ENCODE measurements at regions not wholly inside any gene's neighbourhood (a gene's known extent, or its start where the extent isn't known, plus 50 kb on each side); places are given as distances from the start of the nearest gene placed in this dataset.

- no peaks in the 10 kb centered on the region for H4K20me1 ChIP-seq (ENCODE audit: insufficient read depth, low read length)
- no peak for ATAC-seq
- no peak overlapping the region for H3K4me3 ChIP-seq (replicated peaks in 1 of 3; ENCODE audit: insufficient read depth in 1 of 3, low read depth in 2 of 3, low read length in 3 of 3)
- no TSS peak for BruUV-seq (replicated peaks)
- intact Hi-C loops (cut with micrococcal nuclease; ENCODE audit: unreplicated experiment) (no loop called here), in situ Hi-C loops (cut with HindIII; ENCODE audit: extremely low pct_ligation_motif_present, low pct_unique_long_range_greater_than_20kb) (no loop called here)
- H3K27ac ChIP-seq (ENCODE audit: extremely low read length, insufficient read depth, low read length): no peak overlapping the region
- H3K9me3 ChIP-seq (ENCODE audit: low read length): no peaks in the 10 kb centered on the region
- no peak overlapping the region for H2AFZ ChIP-seq (ENCODE audit: low read length)
- H3K9ac ChIP-seq (ENCODE audit: insufficient read depth, low read depth, low read length): no peak overlapping the region
- no peak overlapping the region for H3K4me2 ChIP-seq (ENCODE audit: low read depth, low read length)
- no peak for FAIRE-seq
- no peaks in the 10 kb centered on the region for H3K36me3 ChIP-seq (replicated peaks in 1 of 2; ENCODE audit: control insufficient read depth in 1 of 2, insufficient read depth in 2 of 2, low read length in 2 of 2)
- TF ChIP-seq SMAD1 (CRISPR knock-in tag; IDR thresholded peaks at IDR 0.05; ENCODE audit: borderline replicate concordance, low read depth) (no peak), ZNF546 (CRISPR knock-in tag; conservative IDR thresholded peaks at IDR 0.05) (no peak), HNRNPH1 (optimal IDR thresholded peaks at IDR 0.05; ENCODE audit: low read depth, low read length) (no peak), ZNF580 (CRISPR knock-in tag; IDR thresholded peaks at IDR 0.05; ENCODE audit: borderline replicate concordance, low read depth) (no peak), SRSF4 (IDR thresholded peaks at IDR 0.05; ENCODE audit: low read depth, low read length, poor library complexity, severe bottlenecking) (no peak)
- 71% methylated on average over 17 of the region's 17 CpGs for WGBS (ENCODE audit: low lambda C conversion rate)
- no peak for DNase-seq (ENCODE audit: low spot score)
- H3K4me1 ChIP-seq (ENCODE audit: insufficient read depth, low read length): no peaks in the 10 kb centered on the region
- CTCF ChIA-PET (ENCODE audit: low intra/inter-chr PET ratio, low total read pairs): no interaction called here
- POLR2A ChIA-PET: no interaction called here
- peaks cover 0 to 5% of the 10 kb centered on the region in 2 experiments; a peak in 2 of 5 replicates for H3K27me3 ChIP-seq (ENCODE audit: control insufficient read depth in 1 of 2, insufficient read depth in 2 of 2, low read length in 2 of 2)
- no peaks in the 10 kb centered on the region for H3K79me2 ChIP-seq (ENCODE audit: insufficient read depth, low read length)
Observed at GRCh38 chr9:95815133-95815532, 60.4 kb upstream of the ERCC6L2 start.

- ChIA-PET POLR2A (no interaction called here), CTCF (ENCODE audit: low intra/inter-chr PET ratio, low total read pairs) (no interaction called here)
- H3K4me2 ChIP-seq (ENCODE audit: low read depth, low read length): no peak overlapping the region
- no peak overlapping the region for H3K9ac ChIP-seq (ENCODE audit: insufficient read depth, low read depth, low read length)
- no peaks in the 10 kb centered on the region for H3K4me1 ChIP-seq (ENCODE audit: insufficient read depth, low read length)
- H3K27ac ChIP-seq (ENCODE audit: extremely low read length, insufficient read depth, low read length): no peak overlapping the region
- no peaks in the 10 kb centered on the region for H4K20me1 ChIP-seq (ENCODE audit: insufficient read depth, low read length)
- DNase-seq (ENCODE audit: low spot score): no peak
- no peaks in the 10 kb centered on the region for H3K9me3 ChIP-seq (ENCODE audit: low read length)
- no peaks in the 10 kb centered on the region for H3K79me2 ChIP-seq (ENCODE audit: insufficient read depth, low read length)
- no peak for FAIRE-seq
- H3K27me3 ChIP-seq (ENCODE audit: control insufficient read depth in 1 of 2, insufficient read depth in 2 of 2, low read length in 2 of 2): peaks cover 0 to 5% of the 10 kb centered on the region in 2 experiments; a peak in 2 of 5 replicates
- H2AFZ ChIP-seq (ENCODE audit: low read length): no peak overlapping the region
- no peaks in the 10 kb centered on the region for H3K36me3 ChIP-seq (replicated peaks in 1 of 2; ENCODE audit: control insufficient read depth in 1 of 2, insufficient read depth in 2 of 2, low read length in 2 of 2)
- in situ Hi-C loops (cut with HindIII; ENCODE audit: extremely low pct_ligation_motif_present, low pct_unique_long_range_greater_than_20kb) (no loop called here), intact Hi-C loops (cut with micrococcal nuclease; ENCODE audit: unreplicated experiment) (no loop called here)
- H3K4me3 ChIP-seq (replicated peaks in 1 of 3; ENCODE audit: insufficient read depth in 1 of 3, low read depth in 2 of 3, low read length in 3 of 3): no peak overlapping the region
- TF ChIP-seq PHB2 (IDR thresholded peaks at IDR 0.05; ENCODE audit: partially characterized antibody) (no peak), ZNF383 (CRISPR knock-in tag; IDR thresholded peaks at IDR 0.05; ENCODE audit: borderline replicate concordance) (no peak), ZNF234 (CRISPR knock-in tag; conservative IDR thresholded peaks at IDR 0.05) (no peak), ZNF782 (CRISPR knock-in tag; IDR thresholded peaks at IDR 0.05; ENCODE audit: borderline replicate concordance) (no peak), THAP8 (CRISPR knock-in tag; IDR thresholded peaks at IDR 0.05; ENCODE audit: borderline replicate concordance) (no peak)
- ATAC-seq: no peak
- no TSS peak for BruUV-seq (replicated peaks)
Observed at GRCh38 chr9:95813923-95814322, 61.6 kb upstream of the ERCC6L2 start.

Data from HepG2 (cell line).